ENCODE measurements at regions not wholly inside any gene's neighbourhood (a gene's known extent, or its start where the extent isn't known, plus 50 kb on each side); places are given as distances from the start of the nearest gene placed in this dataset.

GRCh38 chr10:131532291-131532690 is 220.8 kb upstream of the TCERG1L start:
- Mint-ChIP-seq H3K36me3 (ENCODE audit: insufficient read depth) (no peaks in the 10 kb centered on the region), H3K4me1 (ENCODE audit: low read depth) (no peaks in the 10 kb centered on the region), H3K27me3 (ENCODE audit: low read depth) (peaks cover 3% of the 10 kb centered on the region), H3K4me3 (no peak overlapping the region), H3K9me3 (no peaks in the 10 kb centered on the region)
- DNase-seq: no peak
- ATAC-seq: no peak

- Mint-ChIP-seq H3K4me3 (no peak overlapping the region), H3K9me3 (no peaks in the 10 kb centered on the region), H3K4me1 (ENCODE audit: low read depth) (no peaks in the 10 kb centered on the region), H3K36me3 (ENCODE audit: insufficient read depth) (no peaks in the 10 kb centered on the region), H3K27me3 (ENCODE audit: low read depth) (peaks cover 3% of the 10 kb centered on the region)
- DNase-seq: no peak
- ATAC-seq: no peak
Measured at GRCh38 chr10:131532745-131533341, 221.3 kb upstream of the TCERG1L start.

- H3K4me3 Mint-ChIP-seq: no peak overlapping the region
- H3K36me3 Mint-ChIP-seq (ENCODE audit: insufficient read depth): no peaks in the 10 kb centered on the region
- H3K9me3 Mint-ChIP-seq: no peaks in the 10 kb centered on the region
- H3K27me3 Mint-ChIP-seq (ENCODE audit: low read depth): peaks cover 3% of the 10 kb centered on the region
- ATAC-seq (no peak), DNase-seq (no peak)
- H3K4me1 Mint-ChIP-seq (ENCODE audit: low read depth): no peaks in the 10 kb centered on the region
Measured at GRCh38 chr10:131533846-131534526, 222.5 kb upstream of the TCERG1L start.

GRCh38 chr10:131534836-131535235 is 223.3 kb upstream of the TCERG1L start:
- H3K36me3 Mint-ChIP-seq (ENCODE audit: insufficient read depth): no peaks in the 10 kb centered on the region
- DNase-seq (no peak), ATAC-seq (no peak)
- H3K9me3 Mint-ChIP-seq: no peaks in the 10 kb centered on the region
- H3K4me1 Mint-ChIP-seq (ENCODE audit: low read depth): no peaks in the 10 kb centered on the region
- peaks cover 3% of the 10 kb centered on the region for H3K27me3 Mint-ChIP-seq (ENCODE audit: low read depth)
- no peak overlapping the region for H3K4me3 Mint-ChIP-seq

- H3K4me1 Mint-ChIP-seq (ENCODE audit: low read depth): no peaks in the 10 kb centered on the region
- H3K36me3 Mint-ChIP-seq (ENCODE audit: insufficient read depth): no peaks in the 10 kb centered on the region
- H3K27me3 Mint-ChIP-seq (ENCODE audit: low read depth): peaks cover 3% of the 10 kb centered on the region
- DNase-seq (no peak), ATAC-seq (no peak)
- no peak overlapping the region for H3K4me3 Mint-ChIP-seq
- H3K9me3 Mint-ChIP-seq: no peaks in the 10 kb centered on the region
Measured at GRCh38 chr10:131536676-131537075, 225.2 kb upstream of the TCERG1L start.

DNA sequence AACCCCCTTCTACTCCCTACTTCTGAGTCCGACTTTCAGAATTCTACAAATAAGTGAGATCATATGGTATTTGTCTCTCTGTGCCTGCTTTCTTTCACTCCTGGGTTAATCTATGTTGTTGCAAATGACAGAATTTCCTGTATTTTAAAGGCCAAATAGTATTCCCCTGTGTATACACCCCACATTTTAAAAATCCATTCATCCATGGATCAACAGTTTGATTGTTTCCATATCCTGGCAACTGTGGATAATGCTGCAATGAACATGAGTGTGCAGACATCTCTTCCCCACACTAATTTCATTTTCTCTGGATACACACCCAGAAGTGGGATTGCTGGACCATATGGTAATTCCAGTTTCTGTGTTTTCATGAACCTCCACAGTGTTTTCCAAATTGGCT is 225.8 kb upstream of the TCERG1L start:
- DNase-seq (no peak), ATAC-seq (no peak)
- H3K4me1 Mint-ChIP-seq (ENCODE audit: low read depth): no peaks in the 10 kb centered on the region
- no peaks in the 10 kb centered on the region for H3K36me3 Mint-ChIP-seq (ENCODE audit: insufficient read depth)
- H3K9me3 Mint-ChIP-seq: no peaks in the 10 kb centered on the region
- peaks cover 3% of the 10 kb centered on the region for H3K27me3 Mint-ChIP-seq (ENCODE audit: low read depth)
- H3K4me3 Mint-ChIP-seq: no peak overlapping the region

- no peak for ATAC-seq
- no peaks in the 10 kb centered on the region for H3K36me3 Mint-ChIP-seq (ENCODE audit: insufficient read depth)
- H3K27me3 Mint-ChIP-seq (ENCODE audit: low read depth): peaks cover 9% of the 10 kb centered on the region
- H3K4me3 Mint-ChIP-seq: no peak overlapping the region
- no peak for DNase-seq
- H3K9me3 Mint-ChIP-seq: no peaks in the 10 kb centered on the region
- no peaks in the 10 kb centered on the region for H3K4me1 Mint-ChIP-seq (ENCODE audit: low read depth)
Measured at GRCh38 chr10:131544495-131544894, 233.0 kb upstream of the TCERG1L start.

GRCh38 chr10:131546086-131546810 is 234.7 kb upstream of the TCERG1L start:
- no peak overlapping the region for H3K4me3 Mint-ChIP-seq
- H3K9me3 Mint-ChIP-seq: no peaks in the 10 kb centered on the region
- peaks cover 9% of the 10 kb centered on the region for H3K27me3 Mint-ChIP-seq (ENCODE audit: low read depth)
- no peaks in the 10 kb centered on the region for H3K4me1 Mint-ChIP-seq (ENCODE audit: low read depth)
- no peak for ATAC-seq
- DNase-seq: no peak
- H3K36me3 Mint-ChIP-seq (ENCODE audit: insufficient read depth): no peaks in the 10 kb centered on the region

GRCh38 chr10:131547129-131547799 is 235.7 kb upstream of the TCERG1L start:
- H3K4me1 Mint-ChIP-seq (ENCODE audit: low read depth): no peaks in the 10 kb centered on the region
- no peak for ATAC-seq
- H3K27me3 Mint-ChIP-seq (ENCODE audit: low read depth): peaks cover 9% of the 10 kb centered on the region
- no peaks in the 10 kb centered on the region for H3K9me3 Mint-ChIP-seq
- H3K36me3 Mint-ChIP-seq (ENCODE audit: insufficient read depth): no peaks in the 10 kb centered on the region
- no peak overlapping the region for H3K4me3 Mint-ChIP-seq
- no peak for DNase-seq

DNA sequence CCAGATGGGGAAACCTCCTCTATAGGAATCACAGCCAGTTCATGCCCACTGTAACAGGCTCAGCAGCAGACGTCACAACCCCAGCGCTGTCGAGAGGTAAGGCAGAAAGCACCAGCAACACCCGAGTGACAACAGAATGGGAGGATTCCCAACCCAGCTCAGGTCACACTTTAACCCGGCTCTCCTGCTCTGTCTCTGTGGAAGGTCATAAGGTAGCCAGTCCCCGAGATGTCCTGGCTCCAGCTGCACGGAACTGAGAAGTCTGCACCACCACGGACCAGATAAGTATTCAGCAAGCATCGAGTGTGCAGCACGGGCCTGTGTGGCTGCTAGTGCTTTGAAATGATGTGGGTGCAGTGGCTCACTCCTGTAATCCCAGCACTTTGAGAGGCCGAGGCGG is 236.7 kb upstream of the TCERG1L start:
- Mint-ChIP-seq H3K4me1 (ENCODE audit: low read depth) (no peaks in the 10 kb centered on the region), H3K36me3 (ENCODE audit: insufficient read depth) (no peaks in the 10 kb centered on the region), H3K9me3 (no peaks in the 10 kb centered on the region), H3K4me3 (no peak overlapping the region), H3K27me3 (ENCODE audit: low read depth) (peaks cover 6% of the 10 kb centered on the region)
- DNase-seq (no peak), ATAC-seq (no peak)

DNA sequence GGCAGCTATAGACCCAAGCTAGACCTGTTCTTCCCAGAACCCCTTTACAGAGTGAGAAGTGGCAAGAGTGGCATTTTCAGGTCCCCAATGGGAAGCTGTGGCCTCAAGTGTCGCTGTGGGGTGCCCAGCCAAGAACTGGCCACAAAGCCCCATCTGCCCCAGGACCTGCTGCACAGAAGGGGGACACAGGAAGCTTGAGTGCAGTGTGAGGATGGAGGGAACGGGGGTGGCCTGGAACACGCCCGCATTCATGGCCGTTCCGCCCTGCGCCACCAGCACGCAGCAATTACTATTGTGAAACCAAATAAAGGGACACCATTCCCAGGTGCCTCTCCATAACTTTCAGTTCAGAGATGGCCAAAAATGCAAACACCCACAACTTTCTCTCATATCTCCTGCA is 237.6 kb upstream of the TCERG1L start:
- ATAC-seq: no peak
- DNase-seq: no peak
- Mint-ChIP-seq H3K27me3 (ENCODE audit: low read depth) (peaks cover 6% of the 10 kb centered on the region), H3K9me3 (no peaks in the 10 kb centered on the region), H3K4me1 (ENCODE audit: low read depth) (no peaks in the 10 kb centered on the region), H3K4me3 (no peak overlapping the region), H3K36me3 (ENCODE audit: insufficient read depth) (no peaks in the 10 kb centered on the region)

DNA sequence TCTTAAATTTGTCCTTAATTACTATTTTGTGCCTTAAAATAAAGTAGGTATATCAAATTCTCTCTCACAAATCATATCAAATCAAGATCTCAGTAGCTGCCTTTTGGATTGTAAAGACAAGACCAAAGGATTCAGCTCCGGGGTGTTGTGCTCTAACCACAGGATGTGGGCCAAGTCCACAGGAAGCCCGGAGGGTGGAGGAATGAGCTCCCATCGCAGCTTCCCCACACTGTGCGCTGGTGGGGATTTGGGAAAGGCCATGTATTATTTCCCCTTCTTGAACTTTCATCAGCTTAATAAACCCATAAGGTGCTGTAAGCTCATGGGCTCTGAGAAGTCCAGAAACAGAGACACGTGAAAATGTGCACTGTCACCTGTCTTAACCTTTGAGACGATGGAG is 241.6 kb upstream of the TCERG1L start:
- no peaks in the 10 kb centered on the region for H3K4me1 Mint-ChIP-seq (ENCODE audit: low read depth)
- no peaks in the 10 kb centered on the region for H3K9me3 Mint-ChIP-seq
- DNase-seq (no peak), ATAC-seq (no peak)
- no peak overlapping the region for H3K4me3 Mint-ChIP-seq
- no peaks in the 10 kb centered on the region for H3K27me3 Mint-ChIP-seq (ENCODE audit: low read depth)
- H3K36me3 Mint-ChIP-seq (ENCODE audit: insufficient read depth): no peaks in the 10 kb centered on the region

GRCh38 chr10:131553581-131553980 is 242.1 kb upstream of the TCERG1L start:
- H3K4me1 Mint-ChIP-seq (ENCODE audit: low read depth): no peaks in the 10 kb centered on the region
- H3K9me3 Mint-ChIP-seq: no peaks in the 10 kb centered on the region
- DNase-seq (no peak), ATAC-seq (no peak)
- no peak overlapping the region for H3K4me3 Mint-ChIP-seq
- H3K36me3 Mint-ChIP-seq (ENCODE audit: insufficient read depth): no peaks in the 10 kb centered on the region
- H3K27me3 Mint-ChIP-seq (ENCODE audit: low read depth): no peaks in the 10 kb centered on the region

DNA sequence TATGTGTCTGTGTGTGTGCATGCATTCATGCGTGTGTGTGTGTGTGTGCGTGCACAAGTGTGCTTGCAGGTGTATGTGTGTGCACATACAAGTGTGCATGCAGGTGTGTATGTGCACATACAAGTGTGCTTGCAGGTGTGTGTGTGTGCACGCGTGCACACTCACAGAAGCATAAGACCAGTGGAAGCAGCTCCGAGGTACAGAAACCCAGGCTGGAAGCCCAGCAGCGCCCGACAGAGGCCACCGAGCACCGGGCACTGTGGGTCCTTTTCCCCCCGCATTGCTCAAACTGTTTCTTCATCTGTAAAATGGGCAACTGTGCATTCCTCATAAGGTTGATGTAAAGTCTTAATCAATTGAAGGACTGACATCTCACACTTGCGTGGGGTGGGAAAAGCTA is 243.3 kb upstream of the TCERG1L start:
- DNase-seq (no peak), ATAC-seq (no peak)
- Mint-ChIP-seq H3K9me3 (no peaks in the 10 kb centered on the region), H3K4me3 (no peak overlapping the region), H3K4me1 (ENCODE audit: low read depth) (no peaks in the 10 kb centered on the region), H3K27me3 (ENCODE audit: low read depth) (peaks cover 2% of the 10 kb centered on the region), H3K36me3 (ENCODE audit: insufficient read depth) (no peaks in the 10 kb centered on the region)
